Pulmonary artery endothelial cell (primary cell): ENCODE measurements at regions not wholly inside any gene's neighbourhood (a gene's known extent, or its start where the extent isn't known, plus 50 kb on each side); places are given as distances from the start of the nearest gene placed in this dataset.

ENCODE experiments used
- DNase-seq: peaks from one replicate; pipeline ENCODE4 v3.0.0-alpha.2; 2011; ENCODE audit warnings: low read depth, low spot score

- no peak for DNase-seq
These were observed 204.7 kb downstream of the INSIG2 start for GRCh38 chr2:118292991-118293390.

- DNase-seq = no peak
These were observed 203.1 kb downstream of the INSIG2 start for GRCh38 chr2:118291251-118291880.

- DNase-seq = no peak
These were observed 202.4 kb downstream of the INSIG2 start for GRCh38 chr2:118290411-118291250.

DNA sequence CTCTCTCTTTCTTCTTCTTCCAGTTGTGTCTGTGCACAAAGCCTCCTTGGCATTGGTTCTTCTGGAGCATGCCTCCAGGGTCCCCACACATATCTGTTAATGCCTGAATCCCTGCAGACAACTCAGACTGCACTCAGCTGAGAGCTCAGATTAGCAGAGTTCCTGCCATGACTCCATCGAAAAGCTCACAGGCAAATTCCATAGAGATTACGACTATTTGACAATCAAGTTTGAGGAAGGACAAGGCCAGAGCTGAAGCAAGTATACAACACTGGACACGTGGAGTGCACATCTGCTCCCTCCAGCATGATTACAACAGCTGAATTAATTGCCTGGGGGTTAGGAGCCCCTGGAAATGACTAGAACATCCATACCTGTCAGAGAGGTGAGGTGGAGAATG is 190.7 kb downstream of the INSIG2 start:
- DNase-seq = no peak

- no peak for DNase-seq
These were observed 189.8 kb downstream of the INSIG2 start for GRCh38 chr2:118278046-118278445.

- no peak for DNase-seq
These were observed 186.7 kb downstream of the INSIG2 start for GRCh38 chr2:118274841-118275510.

- no peak for DNase-seq
These were observed 184.1 kb downstream of the INSIG2 start for GRCh38 chr2:118272391-118272790.

DNA sequence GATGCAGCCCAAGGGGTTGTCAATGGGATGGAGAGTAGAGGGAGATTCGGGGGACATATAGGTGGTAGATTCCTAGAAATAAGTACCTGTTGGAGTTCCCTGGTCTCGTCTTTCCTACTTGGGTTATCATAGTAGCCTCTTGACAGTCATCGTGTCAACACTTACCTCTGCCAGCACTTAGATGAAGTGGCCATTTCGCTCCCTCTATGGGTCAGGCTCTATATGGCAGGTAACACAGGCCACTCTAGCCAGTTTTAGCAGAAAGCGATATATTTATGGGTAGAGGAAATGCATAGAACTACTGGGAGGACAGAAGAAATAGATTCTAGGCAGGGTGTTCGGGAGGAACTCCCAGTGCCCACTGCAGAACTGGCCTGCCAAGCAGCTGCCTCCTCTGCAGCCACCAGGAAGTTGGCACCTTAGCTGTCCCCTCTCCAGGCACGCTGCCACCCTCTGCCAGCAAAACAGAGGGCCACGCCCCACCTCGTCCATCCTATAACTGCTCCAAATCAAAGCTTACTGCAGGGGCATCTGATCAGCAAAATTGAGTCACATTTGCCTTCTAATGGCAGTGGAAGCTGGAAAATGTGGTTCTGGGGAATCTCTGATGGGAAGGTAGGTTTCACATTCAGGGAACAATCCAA is 181.3 kb downstream of the INSIG2 start:
- no peak for DNase-seq

- DNase-seq = no peak
These were observed 180.0 kb downstream of the INSIG2 start for GRCh38 chr2:118268268-118268667.

- no peak for DNase-seq
These were observed 177.7 kb downstream of the INSIG2 start for GRCh38 chr2:118265873-118266455.

DNA sequence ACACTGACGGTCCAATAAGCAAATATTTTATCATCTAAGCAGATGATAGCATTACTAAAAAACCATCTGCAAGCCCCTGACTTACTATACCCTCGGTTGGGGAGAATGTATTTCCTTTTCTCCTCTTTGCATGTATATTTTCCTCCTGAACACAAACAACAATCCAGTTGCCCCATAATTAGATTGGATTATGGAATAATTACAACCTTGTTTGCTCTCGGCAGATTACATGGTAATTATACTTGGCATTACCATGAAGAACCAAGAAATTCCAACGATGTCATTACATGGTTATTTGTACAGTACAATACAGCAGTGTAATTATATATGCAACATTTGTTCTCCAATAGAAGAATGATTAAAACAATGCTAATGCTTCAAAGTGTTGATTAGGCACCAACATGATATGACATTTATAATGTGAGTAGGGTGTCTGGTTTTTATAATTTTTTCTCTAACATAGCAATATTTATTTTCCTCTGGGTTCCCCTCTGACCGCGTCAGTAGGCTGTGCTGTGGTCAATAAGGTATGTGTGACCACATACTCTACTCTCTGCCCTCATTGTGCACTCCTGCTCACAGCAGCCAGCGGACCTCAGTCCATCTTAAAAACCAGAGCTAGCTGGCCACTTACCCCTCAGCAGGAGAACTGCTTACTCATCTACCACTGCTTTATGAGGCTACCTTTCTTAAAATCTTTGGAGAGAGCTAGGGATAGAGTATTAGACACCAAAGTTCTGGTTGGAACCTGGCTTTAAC is 176.1 kb downstream of the INSIG2 start:
- no peak for DNase-seq

- DNase-seq = no peak
These were observed 169.4 kb downstream of the INSIG2 start for GRCh38 chr2:118257696-118258095.

- no peak for DNase-seq
These were observed 167.6 kb downstream of the INSIG2 start for GRCh38 chr2:118255771-118256372.

DNA sequence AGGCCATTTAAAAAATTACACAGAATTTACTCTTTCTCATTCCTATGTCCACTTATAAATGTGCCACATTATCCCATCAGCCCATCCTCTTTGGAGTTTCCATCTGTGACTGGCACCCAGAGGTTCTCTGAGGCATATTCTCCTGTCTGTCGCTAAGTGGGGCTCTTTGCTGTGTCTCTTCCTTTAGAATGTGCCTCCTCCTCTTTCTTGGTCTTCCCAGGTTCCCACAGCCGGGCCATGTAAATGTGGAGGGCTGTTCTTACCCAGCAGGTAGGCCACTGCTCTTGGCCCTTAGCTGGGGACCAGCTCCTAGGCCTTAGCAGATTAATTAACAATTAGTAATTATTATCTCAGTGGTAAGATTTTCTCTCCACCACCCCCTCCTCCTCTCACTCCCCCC is 167.0 kb downstream of the INSIG2 start:
- no peak for DNase-seq

DNA sequence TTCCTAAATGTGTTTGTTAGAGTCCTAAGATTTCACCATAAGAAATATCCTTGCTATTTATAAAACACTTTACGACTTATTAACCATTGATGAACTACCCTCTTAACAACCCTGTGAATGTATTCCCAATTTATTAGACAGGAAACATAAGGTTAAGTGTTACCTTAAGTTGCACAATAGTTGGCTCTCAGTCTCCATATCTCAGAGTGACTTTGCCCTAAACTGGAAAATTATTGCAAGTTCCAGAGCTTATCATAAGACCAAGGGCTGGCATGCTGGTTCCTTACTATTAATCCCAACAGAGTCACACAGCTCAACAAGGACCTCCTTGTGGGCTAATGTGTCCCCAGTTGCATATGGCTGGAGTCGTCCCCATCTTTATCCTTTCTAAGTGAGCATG is 165.8 kb downstream of the INSIG2 start:
- DNase-seq = no peak

GRCh38 chr2:118251427-118251826 is 163.2 kb downstream of the INSIG2 start:
- no peak for DNase-seq

DNA sequence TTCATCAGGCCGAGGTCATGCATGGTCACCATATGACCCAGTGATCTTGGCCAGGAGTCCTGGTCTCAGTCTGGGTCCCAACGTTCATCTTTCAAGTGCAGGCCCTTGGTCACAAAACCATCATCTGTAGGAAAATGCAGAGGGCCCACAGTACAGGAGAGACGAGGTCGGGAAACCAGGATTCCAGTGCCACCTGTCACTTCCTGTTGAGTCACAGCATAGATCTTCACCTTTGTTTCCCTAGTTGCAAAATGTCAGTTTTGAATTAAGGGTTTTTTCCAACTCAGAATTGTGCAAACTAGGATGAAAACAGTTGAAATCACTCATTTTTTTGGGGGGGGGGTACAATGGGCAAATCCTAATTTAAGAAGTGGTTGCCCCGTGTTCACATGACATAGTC is 162.2 kb downstream of the INSIG2 start:
- no peak for DNase-seq

DNA sequence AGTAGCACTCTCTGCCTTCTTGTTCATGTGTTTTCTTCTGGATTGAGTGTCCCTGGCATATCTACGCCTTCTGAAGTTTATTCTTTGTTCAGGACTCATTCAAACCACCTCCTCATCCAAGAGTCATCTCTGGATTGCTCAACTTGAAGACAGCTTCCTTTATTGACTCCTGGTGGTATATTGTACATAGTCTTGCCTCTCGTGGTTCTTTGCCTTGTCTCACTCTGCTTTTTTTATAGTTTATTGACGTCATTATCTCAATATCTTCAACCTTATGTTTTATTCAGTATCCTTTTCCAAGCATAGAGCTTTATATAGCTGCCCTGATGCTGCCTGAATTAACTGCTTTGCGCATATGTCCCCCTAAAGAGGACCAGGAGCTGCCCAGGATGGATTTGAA is 161.7 kb downstream of the INSIG2 start:
- no peak for DNase-seq

DNA sequence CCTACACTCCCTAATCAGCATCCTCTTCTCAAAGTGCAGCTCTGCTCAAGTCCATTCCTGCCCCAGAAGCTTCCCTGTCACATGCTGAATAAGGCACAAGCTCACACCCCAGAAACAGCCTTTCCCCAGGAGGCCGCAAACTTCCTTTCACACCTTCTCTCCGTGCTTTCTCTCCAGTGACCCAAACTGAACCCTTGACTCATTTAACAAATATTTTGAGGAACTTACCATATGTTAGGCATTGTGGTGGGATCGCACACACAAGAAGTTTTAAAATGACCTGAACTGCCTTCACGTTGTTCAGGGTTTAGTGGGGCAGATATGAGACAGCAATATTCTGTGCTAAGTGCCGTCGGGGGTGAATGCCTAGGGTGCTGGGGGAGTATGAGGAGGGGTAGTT is 161.3 kb downstream of the INSIG2 start:
- DNase-seq = no peak

DNA sequence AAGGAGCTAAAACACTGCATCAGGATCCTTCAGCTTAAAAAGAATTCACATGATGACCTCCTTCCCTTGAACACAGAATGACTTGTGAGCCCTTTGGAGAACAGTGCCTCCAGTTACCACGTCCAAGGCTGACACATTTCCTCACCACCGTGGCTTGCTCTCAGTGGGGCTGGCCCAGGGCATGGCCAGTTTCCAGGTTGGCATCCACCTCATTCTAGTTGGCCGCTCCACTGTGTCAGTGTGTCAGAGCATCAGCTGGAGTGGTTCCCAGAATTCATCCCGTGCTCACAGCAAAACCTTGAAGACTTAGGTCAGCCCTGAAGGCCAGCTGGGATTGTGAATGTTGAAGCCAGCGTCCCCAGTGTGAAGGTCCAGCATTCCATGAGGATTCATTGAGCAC is 158.5 kb downstream of the INSIG2 start:
- no peak for DNase-seq

DNA sequence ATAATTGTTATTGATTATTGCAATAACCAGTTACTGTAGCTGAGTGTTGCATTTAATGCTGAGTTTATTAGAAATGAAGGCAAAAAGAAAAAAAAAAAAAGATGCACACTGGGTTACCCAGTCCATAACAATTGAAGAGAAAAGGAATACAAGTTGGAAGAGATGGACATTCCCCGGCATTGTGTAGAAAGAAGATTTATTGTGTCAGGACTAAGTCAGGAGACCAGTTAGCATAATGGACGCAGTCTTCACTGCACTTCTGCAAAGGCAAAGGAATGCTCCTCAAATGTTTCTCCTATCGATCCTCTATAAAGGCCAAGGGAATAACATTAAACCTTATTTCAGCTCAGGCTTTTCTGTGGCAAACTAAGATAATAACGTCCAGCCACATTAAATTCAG is 157.8 kb downstream of the INSIG2 start:
- DNase-seq = no peak
